ENCODE measurements at regions not wholly inside any gene's neighbourhood (a gene's known extent, or its start where the extent isn't known, plus 50 kb on each side); places are given as distances from the start of the nearest gene placed in this dataset.

GRCh38 chr9:36728651-36729520 is 156.2 kb downstream of the MELK start:
- BruUV-seq (replicated peaks): no TSS peak
- H3K36me3 ChIP-seq (ENCODE audit: control insufficient read depth, insufficient read depth, low read length): no peaks in the 10 kb centered on the region
- no peaks in the 10 kb centered on the region for H3K9me3 ChIP-seq
- Mint-ChIP-seq H3K27me3 (ENCODE audit: insufficient read depth, unreplicated experiment) (no peaks in the 10 kb centered on the region), H3K4me1 (ENCODE audit: low read depth, unreplicated experiment) (no peaks in the 10 kb centered on the region), H3K4me3 (ENCODE audit: unreplicated experiment) (no peak overlapping the region), H3K27ac (ENCODE audit: unreplicated experiment) (no peak overlapping the region), H3K36me3 (ENCODE audit: insufficient read depth, unreplicated experiment) (no peaks in the 10 kb centered on the region), H3K9me3 (ENCODE audit: unreplicated experiment) (no peaks in the 10 kb centered on the region)
- no peak overlapping the region for H3K4me3 ChIP-seq (ENCODE audit: low read depth, low read length)
- H3K27me3 ChIP-seq (replicated peaks; ENCODE audit: control insufficient read depth, insufficient read depth, low read length): no peaks in the 10 kb centered on the region
- intact Hi-C loops (cut with micrococcal nuclease; ENCODE audit: unreplicated experiment): loop anchor here (1.0 to 2.0 kb wide), 2 partner anchors 96 to 322 kb away; no protein-coding TSS in a partner anchor
- POLR2A ChIA-PET: no interaction called here
- H3K4me1 ChIP-seq: no peaks in the 10 kb centered on the region
- CTCF ChIA-PET: interaction anchor here (0.5 to 1.5 kb wide), 12 partner anchors 54 to 396 kb away, joined by 3 to 33 read pairs (median 4); no protein-coding TSS in a partner anchor
- TF ChIP-seq CTCF (IDR thresholded peaks at IDR 0.05; ENCODE audit: insufficient read depth in 1 of 2, low read depth in 1 of 2, low read length in 1 of 2, severe bottlenecking in 1 of 2, unreplicated experiment in 1 of 2): peak; percentile 91 to 92
- DNase-seq: peak; percentile 78 to 88

GRCh38 chr9:36729906-36730305 is 157.2 kb downstream of the MELK start:
- Histone ChIP-seq H3K9me3 (no peaks in the 10 kb centered on the region), H3K4me1 (no peaks in the 10 kb centered on the region), H3K36me3 (ENCODE audit: control insufficient read depth, insufficient read depth, low read length) (no peaks in the 10 kb centered on the region), H3K4me3 (ENCODE audit: low read depth, low read length) (no peak overlapping the region), H3K27me3 (replicated peaks; ENCODE audit: control insufficient read depth, insufficient read depth, low read length) (no peaks in the 10 kb centered on the region; the same call in 1 of the 2 replicates)
- Mint-ChIP-seq H3K27ac (ENCODE audit: unreplicated experiment) (no peak overlapping the region), H3K9me3 (ENCODE audit: unreplicated experiment) (no peaks in the 10 kb centered on the region), H3K27me3 (ENCODE audit: insufficient read depth, unreplicated experiment) (no peaks in the 10 kb centered on the region), H3K4me1 (ENCODE audit: low read depth, unreplicated experiment) (no peaks in the 10 kb centered on the region), H3K36me3 (ENCODE audit: insufficient read depth, unreplicated experiment) (no peaks in the 10 kb centered on the region), H3K4me3 (ENCODE audit: unreplicated experiment) (no peak overlapping the region)
- no peak for DNase-seq
- TF ChIP-seq CTCF (IDR thresholded peaks at IDR 0.05; ENCODE audit: insufficient read depth in 1 of 2, low read depth in 1 of 2, low read length in 1 of 2, severe bottlenecking in 1 of 2, unreplicated experiment in 1 of 2): no peak
- ChIA-PET CTCF (no interaction called here), POLR2A (no interaction called here)
- no TSS peak for BruUV-seq (replicated peaks)
- intact Hi-C loops (cut with micrococcal nuclease; ENCODE audit: unreplicated experiment): loop anchor here (1.0 to 2.0 kb wide), 2 partner anchors 97 to 323 kb away; no protein-coding TSS in a partner anchor

GRCh38 chr9:36730414-36730813 is 157.7 kb downstream of the MELK start:
- H3K4me3 Mint-ChIP-seq (ENCODE audit: unreplicated experiment): no peak overlapping the region
- H3K9me3 Mint-ChIP-seq (ENCODE audit: unreplicated experiment): no peaks in the 10 kb centered on the region
- no peak overlapping the region for H3K27ac Mint-ChIP-seq (ENCODE audit: unreplicated experiment)
- no peaks in the 10 kb centered on the region for H3K27me3 Mint-ChIP-seq (ENCODE audit: insufficient read depth, unreplicated experiment)
- no peaks in the 10 kb centered on the region for H3K4me1 Mint-ChIP-seq (ENCODE audit: low read depth, unreplicated experiment)
- Histone ChIP-seq H3K9me3 (no peaks in the 10 kb centered on the region), H3K4me3 (ENCODE audit: low read depth, low read length) (no peak overlapping the region), H3K4me1 (no peaks in the 10 kb centered on the region), H3K36me3 (ENCODE audit: control insufficient read depth, insufficient read depth, low read length) (no peaks in the 10 kb centered on the region), H3K27me3 (replicated peaks; ENCODE audit: control insufficient read depth, insufficient read depth, low read length) (no peaks in the 10 kb centered on the region; the same call in 1 of the 2 replicates)
- intact Hi-C loops (cut with micrococcal nuclease; ENCODE audit: unreplicated experiment): no loop called here
- ChIA-PET CTCF (no interaction called here), POLR2A (no interaction called here)
- DNase-seq: no peak
- no peaks in the 10 kb centered on the region for H3K36me3 Mint-ChIP-seq (ENCODE audit: insufficient read depth, unreplicated experiment)
- TF ChIP-seq CTCF (IDR thresholded peaks at IDR 0.05; ENCODE audit: insufficient read depth in 1 of 2, low read depth in 1 of 2, low read length in 1 of 2, severe bottlenecking in 1 of 2, unreplicated experiment in 1 of 2): no peak
- BruUV-seq (replicated peaks): no TSS peak

Data from Caco-2 (cell line).